ENCODE measurements at regions not wholly inside any gene's neighbourhood (a gene's known extent, or its start where the extent isn't known, plus 50 kb on each side); places are given as distances from the start of the nearest gene placed in this dataset.

- no peak for DNase-seq (ENCODE audit: low read depth in 2 of 2)
- Histone ChIP-seq H2AFZ (ENCODE audit: low read length) (no peak overlapping the region), H4K20me1 (ENCODE audit: control insufficient read depth, extremely low read depth, insufficient read depth, low read length) (no peaks in the 10 kb centered on the region), H3K36me3 (ENCODE audit: control insufficient read depth, insufficient read depth, low read length) (no peaks in the 10 kb centered on the region), H3K4me1 (ENCODE audit: control insufficient read depth, extremely low read depth, insufficient read depth, low read length) (no peaks in the 10 kb centered on the region), H3K4me3 (replicated peaks in 1 of 4; ENCODE audit: control extremely low read depth in 1 of 4, insufficient read depth in 1 of 4, low read depth in 3 of 4, low read length in 4 of 4) (no peak overlapping the region), H3K79me2 (ENCODE audit: control insufficient read depth, insufficient read depth, low read length) (no peaks in the 10 kb centered on the region), H3K4me2 (ENCODE audit: extremely low read depth, insufficient read depth, low read length) (no peak overlapping the region), H3K9me3 (ENCODE audit: control insufficient read depth, insufficient read depth, low read depth, low read length) (no peaks in the 10 kb centered on the region), H3K9ac (ENCODE audit: insufficient read depth, low read length) (no peak overlapping the region), H3K27ac (ENCODE audit: insufficient read depth, low read length) (no peak overlapping the region), H3K27me3 (ENCODE audit: control insufficient read depth, insufficient read depth, low read length) (no peaks in the 10 kb centered on the region)
- TF ChIP-seq EZH2 (IDR thresholded peaks at IDR 0.05; ENCODE audit: low read length, missing control alignments) (no peak), CTCF (conservative IDR thresholded peaks at IDR 0.05 in 1 of 2, IDR thresholded peaks at IDR 0.05 in 1 of 2; ENCODE audit: low read depth in 1 of 2, low read length in 2 of 2) (no peak)
Observed at GRCh38 chr14:53375599-53375998, 222.5 kb upstream of the DDHD1 start.

- peak overlapping the region; percentile 1 for H3K4me2 ChIP-seq (ENCODE audit: extremely low read depth, insufficient read depth, low read length)
- H3K9me3 ChIP-seq (ENCODE audit: control insufficient read depth, insufficient read depth, low read depth, low read length), result no peaks in the 10 kb centered on the region
- H3K27me3 ChIP-seq (ENCODE audit: control insufficient read depth, insufficient read depth, low read length), result no peaks in the 10 kb centered on the region
- H3K79me2 ChIP-seq (ENCODE audit: control insufficient read depth, insufficient read depth, low read length), result no peaks in the 10 kb centered on the region
- H3K36me3 ChIP-seq (ENCODE audit: control insufficient read depth, insufficient read depth, low read length), result no peaks in the 10 kb centered on the region
- H3K9ac ChIP-seq (ENCODE audit: insufficient read depth, low read length), result no peak overlapping the region
- peaks cover 20% of the 10 kb centered on the region for H3K4me1 ChIP-seq (ENCODE audit: control insufficient read depth, extremely low read depth, insufficient read depth, low read length)
- H3K27ac ChIP-seq (ENCODE audit: insufficient read depth, low read length), result peak overlapping the region; percentile 57
- H4K20me1 ChIP-seq (ENCODE audit: control insufficient read depth, extremely low read depth, insufficient read depth, low read length), result no peaks in the 10 kb centered on the region
- H3K4me3 ChIP-seq (replicated peaks in 1 of 4; ENCODE audit: control extremely low read depth in 1 of 4, insufficient read depth in 1 of 4, low read depth in 3 of 4, low read length in 4 of 4), result no peak overlapping the region
- peak; percentile 92 to 93 for DNase-seq (ENCODE audit: low read depth in 2 of 2)
- TF ChIP-seq EZH2 (IDR thresholded peaks at IDR 0.05; ENCODE audit: low read length, missing control alignments) (no peak), CTCF (conservative IDR thresholded peaks at IDR 0.05 in 1 of 2, IDR thresholded peaks at IDR 0.05 in 1 of 2; ENCODE audit: low read depth in 1 of 2, low read length in 2 of 2) (no peak)
- no peak overlapping the region for H2AFZ ChIP-seq (ENCODE audit: low read length)
Observed at GRCh38 chr14:53368711-53369201, 215.6 kb upstream of the DDHD1 start.

GRCh38 chr14:53368066-53368465, 214.9 kb upstream of the DDHD1 start:
- Histone ChIP-seq H3K27me3 (ENCODE audit: control insufficient read depth, insufficient read depth, low read length) (no peaks in the 10 kb centered on the region), H3K9me3 (ENCODE audit: control insufficient read depth, insufficient read depth, low read depth, low read length) (no peaks in the 10 kb centered on the region), H3K9ac (ENCODE audit: insufficient read depth, low read length) (no peak overlapping the region), H2AFZ (ENCODE audit: low read length) (no peak overlapping the region), H4K20me1 (ENCODE audit: control insufficient read depth, extremely low read depth, insufficient read depth, low read length) (no peaks in the 10 kb centered on the region), H3K4me3 (replicated peaks in 1 of 4; ENCODE audit: control extremely low read depth in 1 of 4, insufficient read depth in 1 of 4, low read depth in 3 of 4, low read length in 4 of 4) (no peak overlapping the region), H3K27ac (ENCODE audit: insufficient read depth, low read length) (peak overlapping the region; percentile 57), H3K79me2 (ENCODE audit: control insufficient read depth, insufficient read depth, low read length) (no peaks in the 10 kb centered on the region), H3K4me2 (ENCODE audit: extremely low read depth, insufficient read depth, low read length) (peak overlapping the region; percentile 69), H3K36me3 (ENCODE audit: control insufficient read depth, insufficient read depth, low read length) (no peaks in the 10 kb centered on the region), H3K4me1 (ENCODE audit: control insufficient read depth, extremely low read depth, insufficient read depth, low read length) (peaks cover 20% of the 10 kb centered on the region)
- TF ChIP-seq EZH2 (IDR thresholded peaks at IDR 0.05; ENCODE audit: low read length, missing control alignments), result no peak
- TF ChIP-seq CTCF (conservative IDR thresholded peaks at IDR 0.05 in 1 of 2, IDR thresholded peaks at IDR 0.05 in 1 of 2; ENCODE audit: low read depth in 1 of 2, low read length in 2 of 2), result no peak
- DNase-seq (ENCODE audit: low read depth in 2 of 2), result no peak

Measured in fibroblast of lung (primary cell).